ENCODE measurements at regions not wholly inside any gene's neighbourhood (a gene's known extent, or its start where the extent isn't known, plus 50 kb on each side); places are given as distances from the start of the nearest gene placed in this dataset.

GRCh38 chr9:129405089-129405826, 215.6 kb downstream of the C9orf50 start:
- no peak overlapping the region for H3K27ac ChIP-seq
- ATAC-seq, result no peak
- no peaks in the 10 kb centered on the region for H3K4me1 ChIP-seq

DNA sequence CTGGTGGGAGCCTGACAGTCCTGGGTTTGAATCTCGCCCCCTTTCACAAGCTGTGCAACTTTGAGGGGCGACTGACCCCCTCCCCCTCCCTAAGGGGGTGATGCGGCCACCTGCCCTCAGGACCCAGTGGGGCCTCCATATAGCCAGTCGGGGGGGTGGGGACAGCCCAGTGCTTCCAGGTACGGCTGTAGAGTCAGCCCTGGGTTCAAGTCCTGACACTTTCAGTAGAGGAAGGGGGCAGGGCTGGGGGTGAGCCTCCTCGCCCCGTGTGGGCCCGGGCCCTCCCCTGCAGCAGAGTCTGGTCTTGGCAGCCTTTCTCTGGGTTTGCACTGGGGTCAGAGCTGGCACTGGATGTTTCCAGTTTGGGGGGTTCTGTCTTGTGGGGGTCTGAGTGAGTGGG, 216.3 kb downstream of the C9orf50 start:
- DNase-seq, result peak in 1 of 3 donors; percentile 40
- TF ChIP-seq, protein P1, sequence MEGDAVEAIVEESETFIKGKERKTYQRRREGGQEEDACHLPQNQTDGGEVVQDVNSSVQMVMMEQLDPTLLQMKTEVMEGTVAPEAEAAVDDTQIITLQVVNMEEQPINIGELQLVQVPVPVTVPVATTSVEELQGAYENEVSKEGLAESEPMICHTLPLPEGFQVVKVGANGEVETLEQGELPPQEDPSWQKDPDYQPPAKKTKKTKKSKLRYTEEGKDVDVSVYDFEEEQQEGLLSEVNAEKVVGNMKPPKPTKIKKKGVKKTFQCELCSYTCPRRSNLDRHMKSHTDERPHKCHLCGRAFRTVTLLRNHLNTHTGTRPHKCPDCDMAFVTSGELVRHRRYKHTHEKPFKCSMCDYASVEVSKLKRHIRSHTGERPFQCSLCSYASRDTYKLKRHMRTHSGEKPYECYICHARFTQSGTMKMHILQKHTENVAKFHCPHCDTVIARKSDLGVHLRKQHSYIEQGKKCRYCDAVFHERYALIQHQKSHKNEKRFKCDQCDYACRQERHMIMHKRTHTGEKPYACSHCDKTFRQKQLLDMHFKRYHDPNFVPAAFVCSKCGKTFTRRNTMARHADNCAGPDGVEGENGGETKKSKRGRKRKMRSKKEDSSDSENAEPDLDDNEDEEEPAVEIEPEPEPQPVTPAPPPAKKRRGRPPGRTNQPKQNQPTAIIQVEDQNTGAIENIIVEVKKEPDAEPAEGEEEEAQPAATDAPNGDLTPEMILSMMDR (IDR thresholded peaks at IDR 0.05), result no peak
- TF ChIP-seq POLR2A (IDR thresholded peaks at IDR 0.05), result no peak
- no peaks in the 10 kb centered on the region for H3K9me3 ChIP-seq
- no peak overlapping the region for H3K27ac ChIP-seq
- H3K27me3 ChIP-seq, result no peaks in the 10 kb centered on the region
- H3K4me3 ChIP-seq, result no peak overlapping the region
- intact Hi-C loops (cut with DNase I), result no loop called here
- H3K36me3 ChIP-seq, result no peaks in the 10 kb centered on the region
- ATAC-seq, result no peak
- WGBS (ENCODE audit: insufficient coverage, low coverage, low lambda C conversion rate, missing lambda C conversion rate), result 100% methylated on average over 1 of the region's 8 CpGs
- H3K4me1 ChIP-seq, result no peaks in the 10 kb centered on the region

More at GRCh38 chr9:129405089-129405826, 215.6 kb downstream of the C9orf50 start:
- H3K9me3 ChIP-seq, result no peaks in the 10 kb centered on the region
- no peak overlapping the region for H3K4me3 ChIP-seq
- TF ChIP-seq, protein P1 (IDR thresholded peaks at IDR 0.05), result no peak
- no peak for TF ChIP-seq POLR2A (IDR thresholded peaks at IDR 0.05)
- no peaks in the 10 kb centered on the region for H3K27me3 ChIP-seq
- WGBS (ENCODE audit: insufficient coverage, low coverage, low lambda C conversion rate, missing lambda C conversion rate), result 64% methylated on average over 9 of the region's 13 CpGs
- H3K36me3 ChIP-seq, result no peaks in the 10 kb centered on the region
- intact Hi-C loops (cut with DNase I), result no loop called here
- DNase-seq, result peak in 1 of 3 donors; percentile 35

- H3K9me3 ChIP-seq, result no peaks in the 10 kb centered on the region
- ATAC-seq (no peak), DNase-seq (peak in 1 of 3 donors; percentile 49)
- intact Hi-C loops (cut with DNase I), result no loop called here
- H3K27me3 ChIP-seq, result no peaks in the 10 kb centered on the region
- no peak overlapping the region for H3K27ac ChIP-seq
- no peak overlapping the region for H3K4me3 ChIP-seq
- WGBS (ENCODE audit: insufficient coverage, low coverage, low lambda C conversion rate, missing lambda C conversion rate), result 88% methylated on average over 7 of the region's 10 CpGs
- H3K4me1 ChIP-seq, result no peaks in the 10 kb centered on the region
- H3K36me3 ChIP-seq, result no peaks in the 10 kb centered on the region
- TF ChIP-seq, protein P1 (IDR thresholded peaks at IDR 0.05), result no peak
- no peak for TF ChIP-seq POLR2A (IDR thresholded peaks at IDR 0.05)
Measured at GRCh38 chr9:129403779-129404620, 216.9 kb downstream of the C9orf50 start.

- intact Hi-C loops (cut with DNase I), result no loop called here
Measured at GRCh38 chr9:129402931-129403778, 217.7 kb downstream of the C9orf50 start.

More at GRCh38 chr9:129402931-129403778, 217.7 kb downstream of the C9orf50 start:
- Histone ChIP-seq H3K27me3 (no peaks in the 10 kb centered on the region), H3K36me3 (no peaks in the 10 kb centered on the region), H3K4me1 (no peaks in the 10 kb centered on the region), H3K9me3 (no peaks in the 10 kb centered on the region), H3K27ac (no peak overlapping the region), H3K4me3 (no peak overlapping the region)
- 84% methylated on average over 6 of the region's 16 CpGs for WGBS (ENCODE audit: insufficient coverage, low coverage, low lambda C conversion rate, missing lambda C conversion rate)
- DNase-seq (peak in 1 of 3 donors; percentile 32), ATAC-seq (no peak)
- TF ChIP-seq POLR2A (IDR thresholded peaks at IDR 0.05), result no peak
- TF ChIP-seq, protein P1 (IDR thresholded peaks at IDR 0.05), result no peak
